GM12892 (cell line): ENCODE measurements at regions not wholly inside any gene's neighbourhood (a gene's known extent, or its start where the extent isn't known, plus 50 kb on each side); places are given as distances from the start of the nearest gene placed in this dataset.

Experiments used
- POLR2A ChIP-seq: IDR thresholded peaks from 2 replicates; pipeline ENCODE4 v1.6.1; 2011; ENCODE audit warnings: low read depth, low read length, control low read depth
- TAF1 ChIP-seq: IDR thresholded peaks from 2 replicates; pipeline ENCODE4 v1.6.1; 2011; ENCODE audit warnings: low read depth, mild to moderate bottlenecking, control low read depth, low read length, borderline replicate concordance

DNA sequence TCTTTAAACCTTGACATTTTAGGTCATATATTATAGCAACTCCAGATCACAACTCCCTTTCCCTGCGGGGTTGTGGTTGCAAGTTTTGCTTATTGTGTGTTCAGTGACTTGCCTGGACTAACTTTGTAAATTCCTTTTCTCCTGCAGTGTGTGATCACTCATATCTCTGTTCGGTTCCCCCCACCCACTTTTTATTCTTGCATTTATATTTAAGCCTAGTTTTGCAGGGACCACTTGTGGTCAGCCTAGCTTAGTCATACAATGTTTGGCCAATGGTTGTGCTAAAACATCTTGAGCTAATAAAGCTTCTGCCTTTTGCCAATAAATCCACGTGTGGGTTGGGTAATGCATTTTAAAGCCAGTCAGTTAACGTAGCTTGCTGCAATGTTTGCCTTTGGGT, 146.5 kb upstream of the IRX4 start:
- TF ChIP-seq POLR2A: no peak
- no peak for TF ChIP-seq TAF1
